Testis (tissue), 2 donors: ENCODE measurements at regions not wholly inside any gene's neighbourhood (a gene's known extent, or its start where the extent isn't known, plus 50 kb on each side); places are given as distances from the start of the nearest gene placed in this dataset.

Source experiments
- POLR2A ChIP-seq: fragments of 450-650 bp; IDR thresholded peaks from one replicate; pipeline ENCODE4 v1.6.1; 2017; ENCODE audit warnings: antibody characterized with exemption, mild to moderate bottlenecking, moderate library complexity
- TF ChIP-seq, protein P1 (sequence below), 3 experiments: fragments of 450-650 bp in 2 of 3; fragments of 200-600 bp in 1 of 3; sonication (generic) in 1 of 3; IDR thresholded peaks; one replicate each; pipeline ENCODE4 v1.5.1; 2016 to 2019; ENCODE audit warnings: antibody characterized with exemption in 3 of 3, mild to moderate bottlenecking in 2 of 3, moderate library complexity in 1 of 3

DNA sequence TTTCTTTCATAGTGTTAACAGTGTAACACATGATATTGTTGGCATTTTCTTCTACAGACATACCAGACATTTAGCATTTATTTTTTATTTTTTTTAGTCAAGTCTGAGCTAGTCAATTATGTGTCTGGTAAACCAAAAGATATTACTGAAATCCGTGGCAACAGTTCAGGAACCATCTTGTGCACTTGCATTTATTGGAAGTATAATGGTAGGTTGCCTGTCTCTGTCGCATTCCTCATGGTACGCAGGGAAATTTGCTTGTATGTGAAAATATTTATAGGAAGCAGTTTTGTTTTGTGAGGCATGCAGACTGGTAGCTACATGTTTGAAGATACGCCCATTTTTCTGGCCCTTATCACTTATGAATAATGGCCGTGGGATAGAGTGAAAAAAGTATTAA lies 186.1 kb upstream of the SLC38A2 start:
- TF ChIP-seq, protein P1, sequence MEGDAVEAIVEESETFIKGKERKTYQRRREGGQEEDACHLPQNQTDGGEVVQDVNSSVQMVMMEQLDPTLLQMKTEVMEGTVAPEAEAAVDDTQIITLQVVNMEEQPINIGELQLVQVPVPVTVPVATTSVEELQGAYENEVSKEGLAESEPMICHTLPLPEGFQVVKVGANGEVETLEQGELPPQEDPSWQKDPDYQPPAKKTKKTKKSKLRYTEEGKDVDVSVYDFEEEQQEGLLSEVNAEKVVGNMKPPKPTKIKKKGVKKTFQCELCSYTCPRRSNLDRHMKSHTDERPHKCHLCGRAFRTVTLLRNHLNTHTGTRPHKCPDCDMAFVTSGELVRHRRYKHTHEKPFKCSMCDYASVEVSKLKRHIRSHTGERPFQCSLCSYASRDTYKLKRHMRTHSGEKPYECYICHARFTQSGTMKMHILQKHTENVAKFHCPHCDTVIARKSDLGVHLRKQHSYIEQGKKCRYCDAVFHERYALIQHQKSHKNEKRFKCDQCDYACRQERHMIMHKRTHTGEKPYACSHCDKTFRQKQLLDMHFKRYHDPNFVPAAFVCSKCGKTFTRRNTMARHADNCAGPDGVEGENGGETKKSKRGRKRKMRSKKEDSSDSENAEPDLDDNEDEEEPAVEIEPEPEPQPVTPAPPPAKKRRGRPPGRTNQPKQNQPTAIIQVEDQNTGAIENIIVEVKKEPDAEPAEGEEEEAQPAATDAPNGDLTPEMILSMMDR (IDR thresholded peaks at IDR 0.05): no peak
- no peak for TF ChIP-seq POLR2A
